Activated T-cell treated with anti-CD3 and anti-CD28 coated beads for 1 hour (primary cell): ENCODE measurements at regions not wholly inside any gene's neighbourhood (a gene's known extent, or its start where the extent isn't known, plus 50 kb on each side); places are given as distances from the start of the nearest gene placed in this dataset.
"Not testable (repeated sequence)": the region's sequence is repeated elsewhere in the genome, so short reads cannot be mapped to it uniquely, and the experiment has no call there.

ENCODE experiments used
- DNase-seq: peaks from one replicate; pipeline ENCODE4 v3.0.0-alpha.2; 2020; ENCODE audit warnings: low read depth

GRCh38 chr20:1825938-1826445, 69.2 kb upstream of the SIRPA start:
- DNase-seq: no peak

GRCh38 chr20:1825507-1825906, 69.7 kb upstream of the SIRPA start:
- DNase-seq: no peak

GRCh38 chr20:1824834-1825233, 70.4 kb upstream of the SIRPA start:
- no peak for DNase-seq

DNA sequence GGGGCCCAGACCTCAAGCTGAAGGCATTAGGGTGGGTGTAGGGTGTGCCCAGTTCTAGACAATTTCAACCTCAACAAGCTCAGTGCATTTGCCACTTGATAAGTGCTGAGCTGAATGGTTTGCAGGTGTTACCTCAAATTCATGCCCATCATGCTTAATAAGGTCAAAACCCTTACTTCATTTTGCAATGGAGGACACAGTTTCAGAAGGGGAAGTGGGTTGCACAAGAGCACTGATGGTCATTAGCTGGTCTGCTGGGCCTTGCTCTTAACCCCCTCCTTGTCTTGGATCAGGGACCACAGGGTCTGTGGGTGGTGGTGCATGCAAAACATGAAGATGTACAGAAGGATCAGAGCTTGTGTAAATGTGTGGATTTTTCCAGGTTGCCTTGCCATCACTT, 71.0 kb upstream of the SIRPA start:
- DNase-seq: no peak

DNA sequence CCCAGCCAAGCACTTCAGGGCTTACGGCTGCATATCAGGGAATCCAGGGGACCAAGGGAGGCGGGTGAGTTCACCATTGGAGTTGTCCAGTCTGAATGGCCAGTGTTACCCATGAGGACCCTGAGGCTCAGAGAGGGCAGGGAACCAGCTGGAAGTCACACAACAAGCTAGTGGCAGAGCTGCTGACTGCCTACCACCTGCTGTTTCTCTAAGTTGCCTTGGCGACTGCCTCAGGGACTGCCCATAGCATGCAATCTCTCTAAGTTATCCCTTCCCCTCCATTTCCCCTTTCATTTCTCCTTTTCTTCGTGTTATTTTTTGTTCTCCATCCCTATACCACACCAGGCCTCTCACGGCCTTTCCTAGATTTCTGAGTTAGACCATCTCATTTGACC, 71.8 kb upstream of the SIRPA start:
- no peak for DNase-seq

GRCh38 chr20:1822564-1823449, 72.4 kb upstream of the SIRPA start:
- DNase-seq: no peak

- no peak for DNase-seq
Measured at GRCh38 chr20:1820138-1821079, 74.8 kb upstream of the SIRPA start.

GRCh38 chr20:1819311-1820137, 75.7 kb upstream of the SIRPA start:
- no peak for DNase-seq

GRCh38 chr20:1818895-1819294, 76.3 kb upstream of the SIRPA start:
- DNase-seq: no peak

GRCh38 chr20:1818247-1818840, 76.9 kb upstream of the SIRPA start:
- DNase-seq: no peak

DNA sequence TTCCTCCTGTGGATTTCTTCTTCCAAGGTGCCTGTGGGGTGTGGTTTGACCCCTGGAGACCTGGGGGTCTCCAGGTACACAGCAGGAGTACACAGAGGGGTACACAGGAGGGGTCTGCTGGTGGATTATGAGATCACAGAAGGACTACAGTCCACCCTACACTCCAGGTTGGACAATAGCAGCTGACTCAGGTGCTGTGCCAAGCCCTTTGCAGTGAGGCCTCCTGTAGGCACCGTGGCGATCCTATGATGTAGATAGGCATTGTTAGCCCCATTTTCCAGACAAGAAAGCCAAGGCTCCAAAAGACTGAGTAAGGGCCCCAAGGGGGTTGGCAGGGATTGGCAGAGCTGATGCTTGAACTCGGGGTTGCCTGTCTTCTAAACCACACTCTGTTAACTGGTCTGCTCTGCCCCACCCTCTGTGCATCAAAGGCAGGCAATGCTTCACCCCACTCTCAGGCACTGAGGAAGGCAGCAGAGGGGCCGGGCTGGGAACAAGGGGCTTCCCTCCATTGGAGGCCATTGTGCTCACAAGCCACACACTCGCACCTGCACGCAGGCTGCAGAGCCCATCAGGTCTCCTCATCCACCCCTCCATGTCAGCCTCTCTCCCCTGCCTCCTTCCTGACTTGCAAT, 77.5 kb upstream of the SIRPA start:
- no peak for DNase-seq

DNA sequence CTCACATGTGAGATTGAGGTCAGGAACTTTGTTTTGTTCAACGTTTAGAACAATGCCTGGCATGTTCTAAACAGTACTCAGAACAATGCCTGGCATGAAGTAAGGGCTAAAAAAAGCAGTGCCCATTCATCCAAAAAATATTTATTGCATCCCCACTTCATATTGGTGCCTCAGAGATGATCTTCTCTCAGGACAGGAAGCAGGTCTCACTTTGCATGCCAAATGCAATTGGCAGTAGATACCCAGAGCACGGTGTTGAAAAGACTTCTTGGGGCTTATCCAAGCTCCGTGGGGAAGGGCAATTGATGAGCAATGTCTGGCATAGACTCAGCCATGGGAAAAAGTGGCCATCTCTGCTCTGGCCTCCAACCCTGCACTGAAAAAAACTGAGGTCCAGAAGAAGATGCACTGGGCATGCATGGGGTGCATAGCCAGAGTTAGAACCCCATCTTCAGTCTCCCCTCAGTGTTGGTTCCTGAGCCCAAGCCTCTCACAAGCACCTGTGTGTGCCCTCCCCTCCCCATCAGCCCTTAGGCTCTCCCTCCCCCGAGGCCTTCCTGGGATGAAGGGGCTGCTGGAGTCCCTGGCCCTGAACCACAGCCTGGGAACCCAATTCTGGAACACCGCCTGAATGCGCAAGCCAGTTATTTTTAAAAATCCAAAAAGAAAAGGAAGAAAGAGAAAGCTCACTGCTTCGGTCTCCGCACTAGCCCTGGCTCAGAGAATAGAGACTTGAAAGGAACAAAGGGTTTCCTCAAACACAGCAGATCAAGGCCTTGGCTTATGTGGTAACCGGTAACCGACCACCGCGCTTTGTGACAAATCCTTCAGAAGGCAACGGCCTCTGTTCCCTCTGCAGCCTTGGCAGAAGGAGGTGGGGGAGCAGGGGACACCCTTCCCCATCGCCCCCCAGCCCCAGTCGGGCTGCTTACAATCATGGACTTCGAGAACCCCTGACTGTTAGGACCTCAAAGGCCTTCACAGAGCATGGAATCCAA, 78.5 kb upstream of the SIRPA start:
- DNase-seq: no peak

DNA sequence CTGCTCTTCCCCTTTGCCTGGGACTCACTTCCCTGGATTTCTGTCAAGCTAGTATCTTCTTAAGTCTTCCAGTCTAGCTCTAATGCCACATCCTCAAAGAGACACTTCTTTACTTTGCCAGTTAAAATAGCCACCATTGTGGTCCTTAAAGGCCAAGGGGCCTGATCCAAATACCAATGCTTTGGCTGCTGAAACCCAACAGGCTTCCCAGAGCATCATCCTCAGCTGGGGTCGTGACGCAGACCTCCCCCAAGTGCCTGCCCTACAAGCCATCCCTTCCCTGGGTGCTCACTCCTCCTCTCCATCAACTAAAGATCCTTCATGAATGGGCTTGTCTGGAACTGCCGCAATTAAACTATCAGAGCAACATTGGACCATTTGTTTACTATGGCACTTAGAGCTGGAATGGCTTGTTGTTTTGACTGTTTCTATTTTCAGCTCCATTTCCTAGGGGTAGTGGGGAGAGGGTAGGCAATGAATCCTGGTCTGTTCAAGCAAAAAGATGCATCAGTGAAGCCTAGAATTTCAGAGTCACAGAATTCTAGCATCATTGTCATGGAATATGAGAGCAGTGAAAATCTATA, 79.6 kb upstream of the SIRPA start:
- no peak for DNase-seq

- not testable (repeated sequence) for DNase-seq
Measured at GRCh38 chr20:1814861-1815260, 80.3 kb upstream of the SIRPA start.

- DNase-seq: no peak
Measured at GRCh38 chr20:1813674-1814635, 81.3 kb upstream of the SIRPA start.

DNA sequence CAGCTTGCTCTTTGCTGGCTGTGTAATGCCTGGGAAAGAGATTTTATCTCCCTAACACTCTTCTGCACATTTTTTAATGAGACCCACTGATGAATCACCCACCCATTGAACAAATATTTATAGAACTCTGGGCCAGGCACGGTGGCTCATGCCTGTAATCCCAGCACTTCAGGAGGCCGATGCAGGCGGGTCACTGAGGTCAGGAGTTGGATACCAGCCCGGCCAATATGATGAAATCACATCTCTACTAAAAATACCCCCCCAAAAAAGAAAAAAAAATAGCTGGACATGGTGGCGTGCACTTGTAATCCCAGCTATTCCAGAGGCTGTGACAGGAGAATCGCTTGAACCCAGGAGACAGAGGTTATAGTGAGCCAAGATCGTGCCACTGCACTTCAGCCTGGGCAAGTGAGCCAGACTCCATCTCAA, 82.1 kb upstream of the SIRPA start:
- DNase-seq: no peak

- DNase-seq: no peak
Measured at GRCh38 chr20:1811621-1812498, 83.3 kb upstream of the SIRPA start.
